Fibroblast of skin of abdomen (primary cell): ENCODE measurements at regions not wholly inside any gene's neighbourhood (a gene's known extent, or its start where the extent isn't known, plus 50 kb on each side); places are given as distances from the start of the nearest gene placed in this dataset.
"Not testable (repeated sequence)": the region's sequence is repeated elsewhere in the genome, so short reads cannot be mapped to it uniquely, and the experiment has no call there.

Experiments used
- DNase-seq: peaks from one replicate; pipeline ENCODE4 v3.0.0-alpha.2; 2013

- no peak for DNase-seq
These were observed 278.1 kb upstream of the CADM2 start for GRCh38 chr3:84680700-84681099.

GRCh38 chr3:84683493-84683892, 275.3 kb upstream of the CADM2 start:
- DNase-seq = no peak

GRCh38 chr3:84685467-84685866, 273.3 kb upstream of the CADM2 start:
- DNase-seq = no peak

- DNase-seq = no peak
These were observed 266.5 kb upstream of the CADM2 start for GRCh38 chr3:84692261-84692660.

- DNase-seq = not testable (repeated sequence)
These were observed 248.5 kb upstream of the CADM2 start for GRCh38 chr3:84710288-84710687.

GRCh38 chr3:84717894-84718293, 240.9 kb upstream of the CADM2 start:
- DNase-seq = no peak

- peak; percentile 96 for DNase-seq
These were observed 233.9 kb upstream of the CADM2 start for GRCh38 chr3:84724877-84725276.

- no peak for DNase-seq
These were observed 231.2 kb upstream of the CADM2 start for GRCh38 chr3:84727616-84728015.

GRCh38 chr3:84734731-84735130, 224.1 kb upstream of the CADM2 start:
- DNase-seq = not testable (repeated sequence)

GRCh38 chr3:84738086-84738485, 220.7 kb upstream of the CADM2 start:
- no peak for DNase-seq

- DNase-seq = no peak
These were observed 215.8 kb upstream of the CADM2 start for GRCh38 chr3:84742915-84743425.

- DNase-seq = no peak
These were observed 214.7 kb upstream of the CADM2 start for GRCh38 chr3:84744130-84744529.

GRCh38 chr3:84755860-84756259, 202.9 kb upstream of the CADM2 start:
- DNase-seq = no peak

- no peak for DNase-seq
These were observed 199.4 kb upstream of the CADM2 start for GRCh38 chr3:84759361-84759760.

GRCh38 chr3:84772841-84773240, 185.9 kb upstream of the CADM2 start:
- DNase-seq = peak; percentile 1

- DNase-seq = no peak
These were observed 175.5 kb upstream of the CADM2 start for GRCh38 chr3:84783281-84783680.

- no peak for DNase-seq
These were observed 168.8 kb upstream of the CADM2 start for GRCh38 chr3:84789961-84790360.

GRCh38 chr3:84806958-84807357, 151.8 kb upstream of the CADM2 start:
- DNase-seq = no peak

GRCh38 chr3:84820126-84820525, 138.7 kb upstream of the CADM2 start:
- DNase-seq = no peak

- DNase-seq = no peak
These were observed 137.9 kb upstream of the CADM2 start for GRCh38 chr3:84820906-84821305.

- DNase-seq = no peak
These were observed 133.0 kb upstream of the CADM2 start for GRCh38 chr3:84825817-84826216.

GRCh38 chr3:84830476-84830875, 128.3 kb upstream of the CADM2 start:
- no peak for DNase-seq

- DNase-seq = no peak
These were observed 123.4 kb upstream of the CADM2 start for GRCh38 chr3:84835366-84835765.

GRCh38 chr3:84836961-84837360, 121.8 kb upstream of the CADM2 start:
- no peak for DNase-seq

- no peak for DNase-seq
These were observed 81.7 kb upstream of the CADM2 start for GRCh38 chr3:84877092-84877491.

- no peak for DNase-seq
These were observed 77.5 kb upstream of the CADM2 start for GRCh38 chr3:84881288-84881687.
